HEK293 (cell line): ENCODE measurements at regions not wholly inside any gene's neighbourhood (a gene's known extent, or its start where the extent isn't known, plus 50 kb on each side); places are given as distances from the start of the nearest gene placed in this dataset.

Experiments used
- CTCF ChIA-PET: fragments of 350-600 bp; formaldehyde crosslinking; extraction: SDS; loops from one replicate; lab custom pipeline; 2021; ENCODE audit warnings: antibody characterized with exemption; lab: Yijun Ruan, JAX
- POLR2A ChIA-PET: fragments of 300-600 bp; formaldehyde crosslinking; extraction: SDS; loops from one replicate; lab custom pipeline; 2020; ENCODE audit warnings: antibody characterized with exemption, inconsistent platforms; lab: Yijun Ruan, JAX
- H3K27ac ChIP-seq: fragments of 200-500 bp; sonication (Bioruptor generic); 2 replicates; pipeline ENCODE4 v1.5.1; 2014; ENCODE audit warnings: low read depth, low read length, control low read depth, inconsistent platforms; ENCODE audit errors: extremely low read depth
- H3K36me3 ChIP-seq, 2 experiments: fragments of 200-500 bp in 1 of 2; sonication (Bioruptor generic) in 1 of 2; 1 replicate in 1 of 2; 2 replicates in 1 of 2; pipeline ENCODE4 v1.5.1; 2014 to 2017; ENCODE audit warnings: inconsistent platforms in 2 of 2, low read length in 2 of 2; ENCODE audit not compliant: control insufficient read depth in 2 of 2, insufficient read depth in 1 of 2
- H3K4me1 ChIP-seq: fragments of 200-500 bp; sonication (Bioruptor generic); 2 replicates; pipeline ENCODE4 v1.5.1; 2014; ENCODE audit warnings: mild to moderate bottlenecking, low read length, inconsistent platforms; ENCODE audit not compliant: control insufficient read depth, insufficient read depth
- H3K4me3 ChIP-seq: 2 replicates; pipeline ENCODE4 v1.5.1; 2011; ENCODE audit warnings: low read depth, mild to moderate bottlenecking, control low read depth, low read length, moderate library complexity
- H3K9me3 ChIP-seq: fragments of 200-500 bp; sonication (Bioruptor generic); 2 replicates; pipeline ENCODE4 v1.5.1; 2014; ENCODE audit warnings: low read depth, low read length, inconsistent platforms; ENCODE audit not compliant: control insufficient read depth, insufficient read depth
- GLI2 ChIP-seq: fragments of 450-650 bp; formaldehyde crosslinking; IDR thresholded peaks from 2 replicates; pipeline ENCODE4; 2017; ENCODE audit warnings: missing biosample characterization, missing genetic modification characterization, low read depth, borderline replicate concordance
- HOXA7 ChIP-seq: sonication (generic); formaldehyde crosslinking; IDR thresholded peaks from 2 replicates; pipeline ENCODE4 v1.8.1; 2022; ENCODE audit warnings: missing genetic modification reagents, borderline replicate concordance
- KLF10 ChIP-seq: fragments of 450-650 bp; IDR thresholded peaks from 2 replicates; pipeline ENCODE4 v1.5.1; 2018; ENCODE audit warnings: missing biosample characterization, mild to moderate bottlenecking, missing genetic modification characterization
- PATZ1 ChIP-seq: fragments of 450-650 bp; formaldehyde crosslinking; IDR thresholded peaks from 2 replicates; pipeline ENCODE4 v1.5.1; 2016; ENCODE audit warnings: missing biosample characterization, missing genetic modification characterization
- REPIN1 ChIP-seq: fragments of 450-650 bp; formaldehyde crosslinking; IDR thresholded peaks from 2 replicates; pipeline ENCODE4 v1.5.1; 2017; ENCODE audit warnings: missing biosample characterization, missing genetic modification characterization, low read depth
- SP2 ChIP-seq: fragments of 450-650 bp; formaldehyde crosslinking; IDR thresholded peaks from 2 replicates; pipeline ENCODE4 v1.5.1; 2016; ENCODE audit warnings: missing biosample characterization, missing genetic modification characterization
- TCF7L2 ChIP-seq: IDR thresholded peaks from 2 replicates; pipeline ENCODE4 v1.6.1; 2011; ENCODE audit warnings: low read depth, mild to moderate bottlenecking, inconsistent platforms, low read length, moderate library complexity, borderline replicate concordance
- YY2 ChIP-seq: fragments of 450-650 bp; formaldehyde crosslinking; IDR thresholded peaks from 2 replicates; pipeline ENCODE4 v1.5.1; 2016; ENCODE audit warnings: missing biosample characterization, missing genetic modification characterization
- ZFP37 ChIP-seq: fragments of 450-650 bp; formaldehyde crosslinking; IDR thresholded peaks from 2 replicates; pipeline ENCODE4 v1.5.1; 2016; ENCODE audit warnings: missing biosample characterization, missing genetic modification characterization
- ZNF175 ChIP-seq: fragments of 450-650 bp; formaldehyde crosslinking; IDR thresholded peaks from 2 replicates; pipeline ENCODE4 v1.5.1; 2016; ENCODE audit warnings: missing biosample characterization, missing genetic modification characterization
- ZNF239 ChIP-seq: fragments of 450-650 bp; formaldehyde crosslinking; IDR thresholded peaks from 2 replicates; pipeline ENCODE4 v1.5.1; 2016; ENCODE audit warnings: missing biosample characterization, missing genetic modification characterization
- ZNF266 ChIP-seq: fragments of 450-650 bp; formaldehyde crosslinking; IDR thresholded peaks from 2 replicates; pipeline ENCODE4 v1.5.1; 2016; ENCODE audit warnings: missing biosample characterization, missing genetic modification characterization, low read depth
- ZNF488 ChIP-seq: fragments of 450-650 bp; formaldehyde crosslinking; IDR thresholded peaks from 2 replicates; pipeline ENCODE4 v1.5.1; 2016; ENCODE audit warnings: missing biosample characterization, missing genetic modification characterization
- ZNF529 ChIP-seq: fragments of 450-650 bp; formaldehyde crosslinking; IDR thresholded peaks from 2 replicates; pipeline ENCODE4 v1.5.1; 2017; ENCODE audit warnings: missing genetic modification characterization, missing biosample characterization; ENCODE audit not compliant: insufficient replicate concordance
- ZNF555 ChIP-seq: fragments of 450-650 bp; formaldehyde crosslinking; conservative IDR thresholded peaks from 2 replicates; pipeline ENCODE4 v1.5.1; 2017; ENCODE audit warnings: missing biosample characterization, mild to moderate bottlenecking, missing genetic modification characterization, inconsistent platforms
- ZNF585B ChIP-seq: fragments of 450-650 bp; formaldehyde crosslinking; IDR thresholded peaks from 2 replicates; pipeline ENCODE4 v1.5.1; 2016; ENCODE audit warnings: missing biosample characterization, missing genetic modification characterization
- ZNF596 ChIP-seq: fragments of 450-650 bp; IDR thresholded peaks from 2 replicates; pipeline ENCODE4 v1.5.0; 2018; ENCODE audit warnings: missing biosample characterization, mild to moderate bottlenecking, missing genetic modification characterization, moderate library complexity
- ZNF639 ChIP-seq: fragments of 450-650 bp; formaldehyde crosslinking; IDR thresholded peaks from 2 replicates; pipeline ENCODE4 v1.5.1; 2016; ENCODE audit warnings: missing biosample characterization, missing genetic modification characterization
- ZNF768 ChIP-seq: fragments of 450-650 bp; formaldehyde crosslinking; IDR thresholded peaks from 2 replicates; pipeline ENCODE4 v1.5.1; 2018; ENCODE audit warnings: missing biosample characterization, mild to moderate bottlenecking, missing genetic modification characterization
- ZNF785 ChIP-seq: fragments of 450-650 bp; formaldehyde crosslinking; IDR thresholded peaks from 2 replicates; pipeline ENCODE4 v1.5.1; 2016; ENCODE audit warnings: missing biosample characterization, missing genetic modification characterization
- ZNF791 ChIP-seq: fragments of 450-650 bp; formaldehyde crosslinking; IDR thresholded peaks from 2 replicates; pipeline ENCODE4 v1.5.1; 2016; ENCODE audit warnings: missing biosample characterization, missing genetic modification characterization
- ZSCAN16 ChIP-seq: fragments of 450-650 bp; formaldehyde crosslinking; IDR thresholded peaks from 2 replicates; pipeline ENCODE4 v1.5.1; 2016; ENCODE audit warnings: missing biosample characterization, missing genetic modification characterization
- ZSCAN4 ChIP-seq: fragments of 450-650 bp; formaldehyde crosslinking; IDR thresholded peaks from 2 replicates; pipeline ENCODE4 v1.5.1; 2017; ENCODE audit warnings: missing biosample characterization, missing genetic modification characterization
- ZSCAN5A ChIP-seq: fragments of 450-650 bp; formaldehyde crosslinking; IDR thresholded peaks from 2 replicates; pipeline ENCODE4 v1.5.1; 2016; ENCODE audit warnings: missing biosample characterization, missing genetic modification characterization
- ZXDB ChIP-seq: fragments of 450-650 bp; formaldehyde crosslinking; IDR thresholded peaks from 2 replicates; pipeline ENCODE4 v1.5.1; 2016; ENCODE audit warnings: missing biosample characterization, missing genetic modification characterization

- TF ChIP-seq ZNF639, result no peak
- TF ChIP-seq SP2 (tag by site-specific recombination), result no peak
- no peak for TF ChIP-seq ZFP37 (tag by site-specific recombination)
Measured at GRCh38 chr18:78423811-78424210, 555.8 kb upstream of the SALL3 start (continued).

- no peaks in the 10 kb centered on the region for H3K9me3 ChIP-seq
- ChIA-PET POLR2A (no interaction called here), CTCF (no interaction called here)
Measured at GRCh38 chr18:78424403-78425018, 555.1 kb upstream of the SALL3 start.

GRCh38 chr18:78425019-78425412, 554.6 kb upstream of the SALL3 start:
- ChIA-PET CTCF (interaction anchor here (0.7 kb wide), 1 partner anchor 205 kb away, joined by 3 read pairs; no protein-coding TSS in a partner anchor), POLR2A (no interaction called here)
- H3K27ac ChIP-seq, result no peak overlapping the region
- no peak overlapping the region for H3K4me3 ChIP-seq
- no peaks in the 10 kb centered on the region for H3K9me3 ChIP-seq
- no peaks in the 10 kb centered on the region for H3K36me3 ChIP-seq
- no peaks in the 10 kb centered on the region for H3K4me1 ChIP-seq
- no peak for TF ChIP-seq ZNF266 (tag by site-specific recombination)
- no peak for TF ChIP-seq KLF10
- no peak for TF ChIP-seq YY2 (tag by site-specific recombination)
- TF ChIP-seq ZNF585B (tag by site-specific recombination), result no peak
- no peak for TF ChIP-seq ZXDB
- TF ChIP-seq ZNF175 (tag by site-specific recombination), result no peak
- TF ChIP-seq ZNF791 (tag by site-specific recombination), result no peak
- no peak for TF ChIP-seq HOXA7
- TF ChIP-seq REPIN1 (tag by site-specific recombination), result no peak
- TF ChIP-seq ZNF768, result no peak
- TF ChIP-seq ZNF488 (tag by site-specific recombination), result no peak
- TF ChIP-seq ZNF555 (tag by site-specific recombination), result no peak
- no peak for TF ChIP-seq ZSCAN16 (tag by site-specific recombination)
- TF ChIP-seq ZNF785 (tag by site-specific recombination), result no peak
- no peak for TF ChIP-seq ZNF596
- TF ChIP-seq ZNF239 (tag by site-specific recombination), result no peak

More at GRCh38 chr18:78424403-78425018, 555.1 kb upstream of the SALL3 start:
- Histone ChIP-seq H3K27ac (no peak overlapping the region), H3K36me3 (no peaks in the 10 kb centered on the region), H3K4me1 (no peaks in the 10 kb centered on the region), H3K4me3 (no peak overlapping the region)
- TF ChIP-seq ZSCAN4, result no peak
- TF ChIP-seq ZNF529 (tag by site-specific recombination), result no peak
- no peak for TF ChIP-seq TCF7L2
- TF ChIP-seq ZSCAN5A (tag by site-specific recombination), result no peak
- no peak for TF ChIP-seq PATZ1 (tag by site-specific recombination)
- no peak for TF ChIP-seq GLI2 (tag by site-specific recombination)
